K562 (cell line): ENCODE measurements at regions not wholly inside any gene's neighbourhood (a gene's known extent, or its start where the extent isn't known, plus 50 kb on each side); places are given as distances from the start of the nearest gene placed in this dataset.

Experiments used
- ATAC-seq: fragments of 200-7000 bp; cut with Tn5 transposase; 3 replicates; pipeline ENCODE4 v1.9.1; 2020; ENCODE audit warnings: moderate library complexity
- BruUV-seq: library from RNA; stranded (reverse); fragments of 400-500 nt; replicated peaks from 2 replicates; lab custom pipeline; 2021; lab: Mats Ljungman, UMichigan
- CTCF ChIA-PET: fragments of 300-600 bp; formaldehyde crosslinking; extraction: SDS; loops from one replicate; lab custom pipeline; 2021; ENCODE audit warnings: low intra/inter-chr PET ratio; lab: Yijun Ruan, JAX
- POLR2A ChIA-PET: fragments of 300-600, 350-650 bp; sonication (Branson Sonifier 250); formaldehyde crosslinking; extraction: SDS; loops from one replicate; lab custom pipeline; 2021; ENCODE audit warnings: antibody characterized with exemption, inconsistent platforms; lab: Yijun Ruan, JAX
- DNase-seq, 4 experiments: peaks; one replicate each; pipeline versions ENCODE4 v3.0.0 to v3.0.0-alpha.2; 2011 to 2018; ENCODE audit warnings: low spot score in 3 of 4, mixed read lengths in 3 of 4; ENCODE audit errors: extremely low read depth in 1 of 4
- FAIRE-seq: peaks from 2 replicates; lab custom pipeline; 2011; peaks lifted over from hg19 to GRCh38; lab: Jason Lieb, UNC
- H2AFZ ChIP-seq: 2 replicates; pipeline ENCODE4 v1.6.0; 2011; ENCODE audit warnings: low read depth, low read length, control low read depth, inconsistent platforms
- H3K27ac ChIP-seq: fragments of 200-600 bp; 3 replicates; pipeline ENCODE4 v1.8.0; 2011; ENCODE audit warnings: low read depth, mild to moderate bottlenecking, control low read depth, inconsistent platforms, low read length, moderate library complexity, mixed read lengths; ENCODE audit errors: extremely low read depth
- H3K27me3 ChIP-seq, 2 experiments: fragments of 300-600 bp in 1 of 2; 2 replicates in 1 of 2; 3 replicates in 1 of 2; pipeline versions ENCODE4 v1.6.0 to v1.8.0; 2011; ENCODE audit warnings: inconsistent platforms in 2 of 2, low read length in 2 of 2, mild to moderate bottlenecking in 1 of 2, mixed read lengths in 1 of 2, moderate library complexity in 1 of 2; ENCODE audit not compliant: control insufficient read depth in 2 of 2, insufficient read depth in 2 of 2
- H3K36me3 ChIP-seq: fragments of 300-600 bp; 3 replicates; pipeline ENCODE4 v1.8.0; 2011; ENCODE audit warnings: mild to moderate bottlenecking, low read length, inconsistent platforms; ENCODE audit not compliant: control insufficient read depth, insufficient read depth
- H3K4me1 ChIP-seq, 2 experiments: fragments of 200-600 bp in 1 of 2; replicated peaks in 1 of 2; 2 replicates in 1 of 2; 3 replicates in 1 of 2; pipeline versions ENCODE4 v1.5.1 to v1.8.0; 2011; ENCODE audit warnings: inconsistent platforms in 2 of 2, low read length in 2 of 2, mild to moderate bottlenecking in 1 of 2, mixed read lengths in 1 of 2, moderate library complexity in 1 of 2; ENCODE audit not compliant: control insufficient read depth in 2 of 2, insufficient read depth in 2 of 2
- H3K4me2 ChIP-seq: 2 replicates; pipeline ENCODE4 v1.6.1; 2011; ENCODE audit warnings: low read length, control low read depth, inconsistent platforms, mixed read lengths; ENCODE audit not compliant: insufficient read depth
- H3K4me3 ChIP-seq: fragments of 200-600 bp; sonication (generic), shearing (Covaris generic); 2 replicates; pipeline ENCODE4 v1.5.1; 2016; ENCODE audit warnings: control low read depth, inconsistent platforms
- H3K79me2 ChIP-seq: fragments of 200-600 bp; 3 replicates; pipeline ENCODE4 v1.8.0; 2011; ENCODE audit warnings: low read length, inconsistent platforms; ENCODE audit not compliant: control insufficient read depth, insufficient read depth
- H3K9ac ChIP-seq, 2 experiments: 2 replicates each; pipeline versions ENCODE4 v1.6.0 to v1.6.1; 2011; ENCODE audit warnings: low read depth in 2 of 2, low read length in 2 of 2, control low read depth in 1 of 2, inconsistent platforms in 1 of 2, mild to moderate bottlenecking in 1 of 2, mixed read lengths in 1 of 2; ENCODE audit not compliant: insufficient read depth in 1 of 2
- H3K9me1 ChIP-seq: one replicate; pipeline ENCODE4 v1.6.0; 2011; ENCODE audit warnings: inconsistent platforms, mild to moderate bottlenecking, low read length, moderate library complexity; ENCODE audit not compliant: control insufficient read depth, insufficient read depth
- H3K9me3 ChIP-seq: replicated peaks from 2 replicates; pipeline ENCODE4 v1.5.1; 2011; ENCODE audit warnings: low read depth, low read length, inconsistent platforms; ENCODE audit not compliant: control insufficient read depth, insufficient read depth
- H4K20me1 ChIP-seq: replicated peaks from 2 replicates; pipeline ENCODE4 v1.6.1; 2011; ENCODE audit warnings: low read length, inconsistent platforms, mixed read lengths; ENCODE audit not compliant: control insufficient read depth, insufficient read depth
- ELK3 ChIP-seq: fragments of 450-650 bp; formaldehyde crosslinking; IDR thresholded peaks from 2 replicates; pipeline ENCODE4 v1.4.0; 2020; ENCODE audit warnings: mild to moderate bottlenecking
- HNRNPUL1 ChIP-seq: fragments of 200-400 bp; formaldehyde crosslinking; IDR thresholded peaks from 2 replicates; pipeline ENCODE4 v1.6.1; 2017; ENCODE audit warnings: low read length
- MAFG ChIP-seq: fragments of 450-650 bp; conservative IDR thresholded peaks from 2 replicates; pipeline ENCODE4 v1.6.1; 2016; ENCODE audit warnings: missing genetic modification characterization, missing compliant biosample characterization
- MECOM ChIP-seq: fragments of 250-450 bp; sonication (Bioruptor Pico); IDR thresholded peaks from 2 replicates; pipeline ENCODE4 v1.8.0; 2022; ENCODE audit warnings: inconsistent platforms
- RNF2 ChIP-seq: sonication (generic); IDR thresholded peaks from 2 replicates; pipeline ENCODE4 v1.6.1; 2016
- ZNF561 ChIP-seq: fragments of 450-650 bp; formaldehyde crosslinking; conservative IDR thresholded peaks from 2 replicates; pipeline ENCODE4 v1.4.0; 2020; ENCODE audit warnings: mild to moderate bottlenecking, moderate library complexity
- WGBS: fragments of 100-300 bp; shearing (Covaris generic); methylation state at CpG from one replicate; pipeline ENCODE4 v1.1.6; 2016; ENCODE audit warnings: low coverage, mixed read lengths; ENCODE audit not compliant: insufficient coverage; ENCODE audit errors: missing lambda C conversion rate; 5-methylcytosine and 5-hydroxymethylcytosine counted together
- in situ Hi-C: fragments of 300-500 bp; cut with MboI; formaldehyde crosslinking; loops from 4 replicates; pipeline ENCODE4 v1.15.0; 2018; ENCODE audit warnings: inconsistent platforms, mixed read lengths
- intact Hi-C: fragments of 100-400 bp; cut with micrococcal nuclease; formaldehyde crosslinking; loops from 2 replicates; pipeline ENCODE4 v1.14.2; 2022

DNA sequence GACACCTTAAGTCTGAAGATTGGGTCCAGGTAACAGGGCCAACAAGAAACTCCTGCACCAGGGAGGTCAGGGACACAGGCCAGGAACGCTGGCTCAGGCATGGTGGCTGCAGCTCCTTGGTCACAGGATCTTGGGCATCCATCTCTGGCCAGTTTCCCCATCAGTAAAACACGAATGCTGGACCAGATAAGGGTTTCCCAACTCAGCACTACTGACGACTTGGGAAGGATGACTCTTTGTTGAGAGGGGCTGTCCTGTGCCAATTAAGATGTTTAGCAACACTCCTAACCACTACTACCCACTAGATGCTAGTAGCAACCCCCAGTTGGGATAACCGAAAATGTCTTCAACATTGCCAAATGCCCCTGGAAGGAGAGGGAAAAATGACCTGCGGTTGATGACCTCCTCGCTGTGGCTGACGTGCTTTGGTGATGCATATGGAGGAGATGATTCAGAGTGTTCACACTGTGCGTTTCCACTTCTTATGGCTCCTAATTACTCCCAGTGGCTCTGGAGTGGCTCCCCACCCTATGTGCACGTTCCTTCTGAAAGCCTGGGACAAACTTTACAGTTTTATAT lies 261.9 kb downstream of the CDH26 start:
- Histone ChIP-seq H3K27me3 (no peaks in the 10 kb centered on the region), H3K27ac (no peak overlapping the region), H4K20me1 (no peaks in the 10 kb centered on the region), H3K4me1 (no peaks in the 10 kb centered on the region), H3K9me3 (no peaks in the 10 kb centered on the region), H3K9ac (no peak overlapping the region), H3K79me2 (no peaks in the 10 kb centered on the region), H2AFZ (no peak overlapping the region), H3K36me3 (no peaks in the 10 kb centered on the region), H3K4me2 (no peak overlapping the region), H3K4me3 (no peak overlapping the region), H3K9me1 (no peaks in the 10 kb centered on the region)
- intact Hi-C loops = loop anchor here (10.0 kb wide), 1 partner anchor 1005 kb away; no protein-coding TSS in a partner anchor
- no peak for DNase-seq
- no peak for FAIRE-seq
- BruUV-seq = no TSS peak
- in situ Hi-C loops = loop anchor here (25.0 kb wide), 1 partner anchor 1667 kb away; no protein-coding TSS in a partner anchor
- TF ChIP-seq ZNF561 (no peak), RNF2 (no peak), MAFG (tag) (no peak), MECOM (CRISPR knock-in tag) (no peak), ELK3 (CRISPR knock-in tag) (no peak), HNRNPUL1 (no peak)
- whole genome bisulfite sequencing = 0% methylated on average over 9 of the region's 9 CpGs
- ATAC-seq = no peak
- POLR2A ChIA-PET = no interaction called here
- CTCF ChIA-PET = no interaction called here
